ENCODE measurements at regions not wholly inside any gene's neighbourhood (a gene's known extent, or its start where the extent isn't known, plus 50 kb on each side); places are given as distances from the start of the nearest gene placed in this dataset.

GRCh38 chr4:14903321-14903720 is 99.0 kb upstream of the CPEB2 start:
- no peak for DNase-seq (ENCODE audit: low read depth, low spot score)
- WGBS (ENCODE audit: insufficient coverage, insufficient read length): no CpG with 5 or more reads among the region's 2 CpGs
- no peaks in the 10 kb centered on the region for H3K36me3 ChIP-seq (ENCODE audit: control insufficient read depth, insufficient read depth, low read length)

GRCh38 chr4:14906805-14907204 is 95.5 kb upstream of the CPEB2 start:
- DNase-seq (ENCODE audit: low read depth, low spot score): no peak
- H3K36me3 ChIP-seq (ENCODE audit: control insufficient read depth, insufficient read depth, low read length): no peaks in the 10 kb centered on the region

More at GRCh38 chr4:14903321-14903720, 99.0 kb upstream of the CPEB2 start:
- Histone ChIP-seq H3K27me3 (ENCODE audit: control insufficient read depth, insufficient read depth, low read length) (no peaks in the 10 kb centered on the region), H3K27ac (ENCODE audit: low read length) (no peak overlapping the region), H3K9me3 (ENCODE audit: control insufficient read depth, insufficient read depth, low read length) (no peaks in the 10 kb centered on the region), H3K4me3 (ENCODE audit: low read length) (no peak overlapping the region), H3K4me1 (ENCODE audit: control insufficient read depth, insufficient read depth, low read length) (0 out of 2 replicates have a peak, but pooled peaks cover 1% of the 10 kb centered on the region)

GRCh38 chr4:14908635-14909034 is 93.6 kb upstream of the CPEB2 start:
- DNase-seq (ENCODE audit: low read depth, low spot score): no peak

More at GRCh38 chr4:14906805-14907204, 95.5 kb upstream of the CPEB2 start:
- H3K9me3 ChIP-seq (ENCODE audit: control insufficient read depth, insufficient read depth, low read length): no peaks in the 10 kb centered on the region
- H3K4me3 ChIP-seq (ENCODE audit: low read length): no peak overlapping the region
- H3K27ac ChIP-seq (ENCODE audit: low read length): no peak overlapping the region
- H3K27me3 ChIP-seq (ENCODE audit: control insufficient read depth, insufficient read depth, low read length): no peaks in the 10 kb centered on the region
- H3K4me1 ChIP-seq (ENCODE audit: control insufficient read depth, insufficient read depth, low read length): 0 out of 2 replicates have a peak, but pooled peaks cover 1% of the 10 kb centered on the region

GRCh38 chr4:14910411-14910810 is 91.9 kb upstream of the CPEB2 start:
- WGBS (ENCODE audit: insufficient coverage, insufficient read length): no CpG with 5 or more reads among the region's 5 CpGs
- no peak for DNase-seq (ENCODE audit: low read depth, low spot score)
- H3K9me3 ChIP-seq (ENCODE audit: control insufficient read depth, insufficient read depth, low read length): no peaks in the 10 kb centered on the region
- H3K4me3 ChIP-seq (ENCODE audit: low read length): no peak overlapping the region
- H3K27ac ChIP-seq (ENCODE audit: low read length): no peak overlapping the region
- H3K27me3 ChIP-seq (ENCODE audit: control insufficient read depth, insufficient read depth, low read length): no peaks in the 10 kb centered on the region
- no peaks in the 10 kb centered on the region for H3K4me1 ChIP-seq (ENCODE audit: control insufficient read depth, insufficient read depth, low read length)
- no peaks in the 10 kb centered on the region for H3K36me3 ChIP-seq (ENCODE audit: control insufficient read depth, insufficient read depth, low read length)

More at GRCh38 chr4:14908635-14909034, 93.6 kb upstream of the CPEB2 start:
- Histone ChIP-seq H3K4me3 (ENCODE audit: low read length) (no peak overlapping the region), H3K27ac (ENCODE audit: low read length) (no peak overlapping the region), H3K36me3 (ENCODE audit: control insufficient read depth, insufficient read depth, low read length) (no peaks in the 10 kb centered on the region), H3K4me1 (ENCODE audit: control insufficient read depth, insufficient read depth, low read length) (no peaks in the 10 kb centered on the region), H3K27me3 (ENCODE audit: control insufficient read depth, insufficient read depth, low read length) (no peaks in the 10 kb centered on the region), H3K9me3 (ENCODE audit: control insufficient read depth, insufficient read depth, low read length) (no peaks in the 10 kb centered on the region)
- WGBS (ENCODE audit: insufficient coverage, insufficient read length): no CpG with 5 or more reads among the region's 3 CpGs

GRCh38 chr4:14912426-14912825 is 89.9 kb upstream of the CPEB2 start:
- Histone ChIP-seq H3K4me3 (ENCODE audit: low read length) (no peak overlapping the region), H3K36me3 (ENCODE audit: control insufficient read depth, insufficient read depth, low read length) (no peaks in the 10 kb centered on the region), H3K27me3 (ENCODE audit: control insufficient read depth, insufficient read depth, low read length) (no peaks in the 10 kb centered on the region), H3K27ac (ENCODE audit: low read length) (no peak overlapping the region), H3K9me3 (ENCODE audit: control insufficient read depth, insufficient read depth, low read length) (no peaks in the 10 kb centered on the region), H3K4me1 (ENCODE audit: control insufficient read depth, insufficient read depth, low read length) (no peaks in the 10 kb centered on the region)
- no CpG with 5 or more reads among the region's 2 CpGs for WGBS (ENCODE audit: insufficient coverage, insufficient read length)
- DNase-seq (ENCODE audit: low read depth, low spot score): no peak

- H3K4me1 ChIP-seq (ENCODE audit: control insufficient read depth, insufficient read depth, low read length): no peaks in the 10 kb centered on the region
- no peaks in the 10 kb centered on the region for H3K9me3 ChIP-seq (ENCODE audit: control insufficient read depth, insufficient read depth, low read length)
- H3K4me3 ChIP-seq (ENCODE audit: low read length): no peak overlapping the region
- DNase-seq (ENCODE audit: low read depth, low spot score): no peak
- no peaks in the 10 kb centered on the region for H3K36me3 ChIP-seq (ENCODE audit: control insufficient read depth, insufficient read depth, low read length)
- no CpG with 5 or more reads among the region's 2 CpGs for WGBS (ENCODE audit: insufficient coverage, insufficient read length)
- H3K27ac ChIP-seq (ENCODE audit: low read length): no peak overlapping the region
- no peaks in the 10 kb centered on the region for H3K27me3 ChIP-seq (ENCODE audit: control insufficient read depth, insufficient read depth, low read length)
These were observed 87.3 kb upstream of the CPEB2 start for GRCh38 chr4:14915018-14915417.

- no peak overlapping the region for H3K4me3 ChIP-seq (ENCODE audit: low read length)
- DNase-seq (ENCODE audit: low read depth, low spot score): no peak
These were observed 85.6 kb upstream of the CPEB2 start for GRCh38 chr4:14916554-14917297.

GRCh38 chr4:14917298-14917633 is 85.0 kb upstream of the CPEB2 start:
- Histone ChIP-seq H3K4me3 (ENCODE audit: low read length) (no peak overlapping the region), H3K27ac (ENCODE audit: low read length) (no peak overlapping the region), H3K27me3 (ENCODE audit: control insufficient read depth, insufficient read depth, low read length) (no peaks in the 10 kb centered on the region), H3K9me3 (ENCODE audit: control insufficient read depth, insufficient read depth, low read length) (no peaks in the 10 kb centered on the region), H3K4me1 (ENCODE audit: control insufficient read depth, insufficient read depth, low read length) (no peaks in the 10 kb centered on the region), H3K36me3 (ENCODE audit: control insufficient read depth, insufficient read depth, low read length) (no peaks in the 10 kb centered on the region)
- WGBS (ENCODE audit: insufficient coverage, insufficient read length): no CpG with 5 or more reads among the region's 1 CpG
- no peak for DNase-seq (ENCODE audit: low read depth, low spot score)

More at GRCh38 chr4:14916554-14917297, 85.6 kb upstream of the CPEB2 start:
- Histone ChIP-seq H3K4me1 (ENCODE audit: control insufficient read depth, insufficient read depth, low read length) (no peaks in the 10 kb centered on the region), H3K36me3 (ENCODE audit: control insufficient read depth, insufficient read depth, low read length) (no peaks in the 10 kb centered on the region), H3K9me3 (ENCODE audit: control insufficient read depth, insufficient read depth, low read length) (no peaks in the 10 kb centered on the region), H3K27ac (ENCODE audit: low read length) (no peak overlapping the region), H3K27me3 (ENCODE audit: control insufficient read depth, insufficient read depth, low read length) (no peaks in the 10 kb centered on the region)
- WGBS (ENCODE audit: insufficient coverage, insufficient read length): no CpG with 5 or more reads among the region's 7 CpGs

GRCh38 chr4:14918336-14918735 is 83.9 kb upstream of the CPEB2 start:
- no peaks in the 10 kb centered on the region for H3K27me3 ChIP-seq (ENCODE audit: control insufficient read depth, insufficient read depth, low read length)
- H3K9me3 ChIP-seq (ENCODE audit: control insufficient read depth, insufficient read depth, low read length): no peaks in the 10 kb centered on the region
- H3K27ac ChIP-seq (ENCODE audit: low read length): no peak overlapping the region
- no CpG with 5 or more reads among the region's 4 CpGs for WGBS (ENCODE audit: insufficient coverage, insufficient read length)
- DNase-seq (ENCODE audit: low read depth, low spot score): no peak
- no peaks in the 10 kb centered on the region for H3K4me1 ChIP-seq (ENCODE audit: control insufficient read depth, insufficient read depth, low read length)
- no peak overlapping the region for H3K4me3 ChIP-seq (ENCODE audit: low read length)
- no peaks in the 10 kb centered on the region for H3K36me3 ChIP-seq (ENCODE audit: control insufficient read depth, insufficient read depth, low read length)

- Histone ChIP-seq H3K4me3 (ENCODE audit: low read length) (no peak overlapping the region), H3K27ac (ENCODE audit: low read length) (no peak overlapping the region), H3K27me3 (ENCODE audit: control insufficient read depth, insufficient read depth, low read length) (no peaks in the 10 kb centered on the region), H3K9me3 (ENCODE audit: control insufficient read depth, insufficient read depth, low read length) (no peaks in the 10 kb centered on the region), H3K4me1 (ENCODE audit: control insufficient read depth, insufficient read depth, low read length) (no peaks in the 10 kb centered on the region), H3K36me3 (ENCODE audit: control insufficient read depth, insufficient read depth, low read length) (no peaks in the 10 kb centered on the region)
- DNase-seq (ENCODE audit: low read depth, low spot score): no peak
- WGBS (ENCODE audit: insufficient coverage, insufficient read length): no CpG with 5 or more reads among the region's 7 CpGs
These were observed 82.5 kb upstream of the CPEB2 start for GRCh38 chr4:14919785-14920184.

GRCh38 chr4:14920237-14920636 is 82.0 kb upstream of the CPEB2 start:
- H3K36me3 ChIP-seq (ENCODE audit: control insufficient read depth, insufficient read depth, low read length): no peaks in the 10 kb centered on the region
- no peaks in the 10 kb centered on the region for H3K27me3 ChIP-seq (ENCODE audit: control insufficient read depth, insufficient read depth, low read length)
- H3K9me3 ChIP-seq (ENCODE audit: control insufficient read depth, insufficient read depth, low read length): no peaks in the 10 kb centered on the region
- H3K4me1 ChIP-seq (ENCODE audit: control insufficient read depth, insufficient read depth, low read length): no peaks in the 10 kb centered on the region
- WGBS (ENCODE audit: insufficient coverage, insufficient read length): no CpG with 5 or more reads among the region's 3 CpGs
- DNase-seq (ENCODE audit: low read depth, low spot score): no peak
- no peak overlapping the region for H3K4me3 ChIP-seq (ENCODE audit: low read length)
- H3K27ac ChIP-seq (ENCODE audit: low read length): no peak overlapping the region

Data from iPS DF 6.9 (cell line).